NCI-H2196 (cell line): ENCODE measurements at regions not wholly inside any gene's neighbourhood (a gene's known extent, or its start where the extent isn't known, plus 50 kb on each side); places are given as distances from the start of the nearest gene placed in this dataset.

ENCODE experiments used
- DNase-seq: peaks from one replicate; lab custom pipeline; 2025; ENCODE audit not compliant: unreplicated experiment; lab: John Stamatoyannopoulos, UW

GRCh38 chr21:41074396-41075184 lies 93.4 kb upstream of the BACE2 start:
- no peak for DNase-seq

GRCh38 chr21:41075656-41076055 lies 92.3 kb upstream of the BACE2 start:
- DNase-seq: no peak

GRCh38 chr21:41076064-41076463 lies 91.9 kb upstream of the BACE2 start:
- no peak for DNase-seq

- no peak for DNase-seq
Observed at GRCh38 chr21:41079159-41079558, 88.8 kb upstream of the BACE2 start.

- no peak for DNase-seq
Observed at GRCh38 chr21:41080485-41081121, 87.4 kb upstream of the BACE2 start.

- DNase-seq: no peak
Observed at GRCh38 chr21:41086569-41086968, 81.4 kb upstream of the BACE2 start.

- DNase-seq: no peak
Observed at GRCh38 chr21:41090981-41091380, 77.0 kb upstream of the BACE2 start.

GRCh38 chr21:41091616-41092015 lies 76.3 kb upstream of the BACE2 start:
- DNase-seq: no peak

GRCh38 chr21:41092312-41092711 lies 75.6 kb upstream of the BACE2 start:
- DNase-seq: no peak

- DNase-seq: no peak
Observed at GRCh38 chr21:41095983-41096382, 72.0 kb upstream of the BACE2 start.

- DNase-seq: no peak
Observed at GRCh38 chr21:41098076-41098475, 69.9 kb upstream of the BACE2 start.

GRCh38 chr21:41098481-41099042 lies 69.4 kb upstream of the BACE2 start:
- no peak for DNase-seq

- DNase-seq: no peak
Observed at GRCh38 chr21:41100826-41101550, 67.0 kb upstream of the BACE2 start.

- DNase-seq: no peak
Observed at GRCh38 chr21:41102281-41102680, 65.7 kb upstream of the BACE2 start.

GRCh38 chr21:41107602-41108001 lies 60.4 kb upstream of the BACE2 start:
- no peak for DNase-seq

- no peak for DNase-seq
Observed at GRCh38 chr21:41108668-41109585, 59.0 kb upstream of the BACE2 start.

- DNase-seq: no peak
Observed at GRCh38 chr21:41110161-41110560, 57.8 kb upstream of the BACE2 start.

GRCh38 chr21:41110664-41111063 lies 57.3 kb upstream of the BACE2 start:
- no peak for DNase-seq

GRCh38 chr21:41111681-41112080 lies 56.3 kb upstream of the BACE2 start:
- DNase-seq: no peak
